HG03108 (cell line): ENCODE measurements at regions not wholly inside any gene's neighbourhood (a gene's known extent, or its start where the extent isn't known, plus 50 kb on each side); places are given as distances from the start of the nearest gene placed in this dataset.
"Not testable (repeated sequence)": the region's sequence is repeated elsewhere in the genome, so short reads cannot be mapped to it uniquely, and the experiment has no call there.

Experiments used
- ATAC-seq: cut with Tn5 transposase; IDR thresholded peaks from one replicate; pipeline ENCODE4 v1.9.1; 2021; ENCODE audit warnings: moderate library complexity; ENCODE audit not compliant: unreplicated experiment

DNA sequence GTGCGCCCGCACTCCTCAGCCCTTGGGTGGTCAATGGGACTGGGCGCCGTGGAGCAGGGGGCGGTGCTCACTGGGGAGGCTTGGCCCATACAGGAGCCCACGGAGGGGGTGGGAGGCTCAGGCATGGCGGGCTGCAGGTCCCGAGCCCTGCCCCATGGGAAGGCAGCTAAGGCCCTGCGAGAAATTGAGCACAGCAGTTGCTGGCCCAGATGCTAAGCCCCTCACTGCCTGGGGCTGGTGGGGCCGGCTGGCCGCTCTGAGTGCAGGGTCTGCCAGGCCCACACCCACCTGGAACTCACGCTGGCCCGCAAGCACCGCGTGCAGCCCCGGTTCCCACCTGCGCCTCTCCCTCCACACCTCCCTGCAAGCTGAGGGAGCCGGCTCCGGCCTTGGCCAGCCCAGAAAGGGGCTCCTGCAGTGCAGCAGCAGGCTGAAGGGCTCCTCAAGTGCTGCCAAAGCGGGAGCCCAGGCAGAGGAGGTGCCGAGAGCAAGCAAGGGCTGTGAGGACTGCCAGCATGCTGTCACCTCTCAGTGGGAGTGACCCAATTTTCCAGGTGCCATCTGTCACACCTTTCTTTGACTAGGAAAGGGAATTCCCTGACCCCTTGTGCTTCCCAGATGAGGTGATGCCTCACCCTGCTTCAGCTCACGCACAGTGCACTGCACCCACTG, 642.3 kb upstream of the SYNCRIP start:
- not testable (repeated sequence) for ATAC-seq

GRCh38 chr6:86283596-86283995, 640.9 kb upstream of the SYNCRIP start:
- ATAC-seq = not testable (repeated sequence)

DNA sequence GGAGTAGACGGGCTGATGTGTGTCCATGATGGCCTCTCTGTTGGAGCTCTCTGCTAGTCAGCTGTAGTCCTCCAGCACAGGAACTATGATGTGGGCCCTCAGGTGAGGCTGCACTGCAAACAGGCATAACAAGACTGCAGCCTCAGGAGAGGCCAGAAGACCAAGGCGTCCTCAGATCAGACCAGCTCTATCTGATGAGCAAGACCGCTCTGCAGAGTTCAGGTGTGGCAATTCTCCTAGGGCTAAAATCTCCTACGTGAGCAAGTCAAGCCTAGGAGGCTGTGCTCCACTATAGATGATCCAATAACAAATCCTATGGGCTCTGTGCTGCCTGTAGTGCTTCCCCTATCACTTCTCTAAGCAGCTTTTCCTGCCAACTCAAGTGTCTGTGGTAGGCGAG, 633.4 kb upstream of the SYNCRIP start:
- ATAC-seq = no peak

- ATAC-seq = no peak
These were observed 631.2 kb upstream of the SYNCRIP start for GRCh38 chr6:86273936-86274335.

DNA sequence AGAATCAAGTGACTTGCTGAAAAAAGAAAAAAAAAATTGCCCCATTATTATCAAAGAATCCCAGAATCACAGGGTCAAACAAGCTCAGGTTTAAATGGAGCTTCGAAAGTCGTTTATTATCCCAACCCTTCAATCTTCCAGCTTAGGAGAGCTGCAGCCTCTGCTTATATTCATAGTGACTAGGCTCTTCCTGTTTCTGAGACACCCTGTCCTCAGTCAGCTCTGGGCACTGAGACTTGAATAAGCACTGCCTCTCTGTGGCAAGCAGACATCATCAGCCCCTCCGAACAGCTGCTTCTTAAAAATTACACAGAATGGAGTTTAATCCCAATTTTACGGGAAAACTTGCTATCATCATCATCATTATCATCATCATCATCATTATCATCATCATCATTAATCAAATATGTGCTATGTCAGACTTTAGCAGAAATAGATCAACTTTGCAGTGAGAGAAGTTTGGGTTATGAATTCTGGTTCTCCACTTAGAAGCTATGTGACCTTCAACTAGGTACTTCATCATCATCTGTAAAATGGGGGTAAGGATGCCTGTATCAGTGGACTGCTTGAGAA, 614.0 kb upstream of the SYNCRIP start:
- no peak for ATAC-seq

- ATAC-seq = no peak
These were observed 613.3 kb upstream of the SYNCRIP start for GRCh38 chr6:86255973-86256372.

DNA sequence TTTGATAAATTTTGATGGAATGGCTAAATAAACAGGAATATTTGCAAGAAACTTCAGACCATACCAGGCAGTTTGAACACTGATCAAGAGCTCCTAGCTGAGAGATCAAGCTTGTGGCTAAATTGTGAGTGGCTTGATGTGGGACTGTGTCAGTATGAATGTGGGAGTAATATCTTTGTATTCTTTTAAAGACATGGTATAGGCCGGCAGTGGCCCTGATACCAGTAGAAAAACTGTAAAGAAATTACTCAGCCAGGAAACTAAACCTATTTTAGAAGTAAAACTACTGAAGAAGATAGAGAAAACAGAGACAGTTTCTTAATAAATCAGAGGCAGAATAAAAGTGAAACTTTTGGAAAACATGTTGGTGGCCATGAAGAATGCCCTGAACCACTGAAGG, 608.4 kb upstream of the SYNCRIP start:
- no peak for ATAC-seq

DNA sequence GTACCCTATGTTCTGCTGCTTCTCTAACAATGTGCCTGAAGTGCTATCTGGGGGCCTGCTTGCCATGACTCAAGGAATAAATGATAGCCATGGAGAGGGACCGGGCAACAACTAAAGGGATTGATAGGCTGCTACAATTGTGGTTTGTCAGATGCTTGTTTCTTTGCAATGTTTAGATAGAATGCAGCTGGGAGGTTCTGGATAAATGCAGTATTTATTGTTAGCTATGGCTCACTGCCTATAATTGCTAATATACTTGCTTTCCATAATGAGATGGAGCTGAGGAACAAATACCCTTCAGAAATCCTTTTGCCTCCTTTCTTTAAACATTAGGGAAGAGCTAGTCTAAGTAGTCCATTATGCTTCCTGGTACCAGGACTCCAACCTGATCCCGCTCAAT, 575.2 kb upstream of the SYNCRIP start:
- no peak for ATAC-seq

GRCh38 chr6:86215323-86215722, 572.6 kb upstream of the SYNCRIP start:
- ATAC-seq = no peak

DNA sequence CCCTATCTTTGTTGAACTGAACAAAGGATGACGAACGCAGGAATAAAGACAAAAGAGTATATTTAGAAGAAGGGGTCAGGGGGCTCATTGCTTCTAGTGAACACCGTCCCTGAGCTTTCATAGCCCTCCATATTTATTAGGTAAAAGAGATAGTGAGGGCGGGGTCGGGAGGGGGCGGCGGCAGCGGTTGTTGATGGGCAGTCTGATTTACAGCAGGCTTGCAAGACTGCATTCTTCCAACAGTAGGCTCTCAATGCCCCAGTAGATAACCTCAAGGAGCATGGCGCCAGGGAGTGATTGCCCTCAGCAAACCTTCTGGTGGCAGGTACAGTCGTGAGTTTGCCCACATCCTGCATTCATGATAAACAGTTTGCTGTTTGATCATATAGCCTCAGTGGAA, 563.3 kb upstream of the SYNCRIP start:
- ATAC-seq = no peak

- peak; percentile 43 for ATAC-seq
These were observed 560.4 kb upstream of the SYNCRIP start for GRCh38 chr6:86203044-86203443.

DNA sequence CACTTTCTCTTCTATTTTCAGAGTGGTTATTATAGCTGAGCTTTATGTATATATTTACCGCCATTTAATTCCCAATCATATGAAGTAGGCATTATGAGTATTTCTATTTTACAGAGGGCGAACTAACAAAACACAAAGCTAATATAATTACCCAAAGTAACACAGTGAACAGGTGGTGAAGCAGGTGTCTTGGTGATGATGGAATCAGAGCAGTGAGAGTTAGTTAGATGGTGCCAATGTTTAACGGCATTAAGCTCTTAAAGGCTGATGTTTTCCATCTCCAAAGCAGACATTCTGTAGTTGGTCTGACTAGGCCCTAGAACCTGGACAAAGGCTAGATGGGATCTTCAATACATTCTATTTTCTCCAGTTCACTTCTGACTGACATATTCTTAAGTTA, 551.1 kb upstream of the SYNCRIP start:
- no peak for ATAC-seq

DNA sequence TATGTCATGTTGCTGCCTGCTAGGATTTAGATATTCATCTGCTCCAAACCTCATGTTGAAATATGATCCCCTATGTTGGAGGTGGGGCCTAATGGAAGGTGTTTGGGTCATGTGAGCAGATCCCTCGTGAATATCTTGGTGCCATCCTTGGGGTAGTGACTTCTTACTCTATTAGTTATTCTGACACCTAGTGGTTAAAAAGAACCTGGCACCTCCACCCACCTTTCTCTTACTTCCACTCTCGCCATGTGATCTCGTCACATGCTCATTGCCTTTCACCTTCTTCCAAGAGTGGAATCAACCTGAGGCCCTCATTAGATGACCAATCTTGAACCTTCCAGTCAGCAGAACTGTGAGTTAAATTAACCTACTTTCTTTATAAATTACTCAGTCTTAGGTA, 549.4 kb upstream of the SYNCRIP start:
- ATAC-seq = peak; percentile 77

- ATAC-seq = not testable (repeated sequence)
These were observed 532.5 kb upstream of the SYNCRIP start for GRCh38 chr6:86175149-86175548.

GRCh38 chr6:86154852-86155251, 512.2 kb upstream of the SYNCRIP start:
- ATAC-seq = no peak

GRCh38 chr6:86153521-86153920, 510.8 kb upstream of the SYNCRIP start:
- ATAC-seq = no peak

GRCh38 chr6:86152546-86152945, 509.9 kb upstream of the SYNCRIP start:
- ATAC-seq = no peak

DNA sequence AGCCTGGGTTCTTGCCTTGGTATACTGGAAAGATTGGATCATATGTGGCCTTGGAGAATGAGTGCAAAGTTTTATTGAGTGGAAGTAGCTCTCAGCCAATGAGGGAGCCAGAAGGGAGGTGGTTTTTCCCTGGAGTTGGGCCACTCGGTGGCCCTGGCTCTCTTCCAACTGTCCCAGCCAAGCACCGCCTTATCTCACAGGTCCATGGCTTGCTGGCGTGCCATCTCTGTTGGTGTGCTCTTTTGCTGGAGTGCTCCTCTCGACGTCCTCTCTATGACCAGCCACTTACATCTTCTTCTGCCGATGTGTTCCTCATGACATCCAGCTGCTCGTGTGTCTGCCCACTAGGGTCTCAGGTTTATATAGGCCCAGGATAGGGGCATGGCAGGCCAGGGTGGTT, 505.9 kb upstream of the SYNCRIP start:
- ATAC-seq = no peak

DNA sequence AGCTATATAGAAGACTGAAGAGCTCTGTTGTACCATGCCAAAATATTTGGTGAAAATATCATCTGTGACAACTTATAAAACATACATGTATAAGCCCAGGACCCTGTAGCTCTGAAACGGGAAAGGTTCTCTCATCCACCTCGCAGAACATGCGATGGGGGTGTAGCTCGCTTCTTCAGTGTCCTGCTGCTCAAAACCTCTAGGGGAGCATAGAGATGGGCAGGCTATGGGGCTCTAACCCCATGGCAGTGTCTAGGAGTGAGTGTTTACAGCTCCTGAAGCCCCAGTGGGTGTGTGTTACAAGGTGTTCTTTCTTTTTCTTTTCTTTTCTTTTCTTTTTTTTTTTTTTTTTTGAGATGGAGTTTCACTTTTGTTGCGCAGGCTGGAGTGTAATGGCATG, 505.2 kb upstream of the SYNCRIP start:
- no peak for ATAC-seq

DNA sequence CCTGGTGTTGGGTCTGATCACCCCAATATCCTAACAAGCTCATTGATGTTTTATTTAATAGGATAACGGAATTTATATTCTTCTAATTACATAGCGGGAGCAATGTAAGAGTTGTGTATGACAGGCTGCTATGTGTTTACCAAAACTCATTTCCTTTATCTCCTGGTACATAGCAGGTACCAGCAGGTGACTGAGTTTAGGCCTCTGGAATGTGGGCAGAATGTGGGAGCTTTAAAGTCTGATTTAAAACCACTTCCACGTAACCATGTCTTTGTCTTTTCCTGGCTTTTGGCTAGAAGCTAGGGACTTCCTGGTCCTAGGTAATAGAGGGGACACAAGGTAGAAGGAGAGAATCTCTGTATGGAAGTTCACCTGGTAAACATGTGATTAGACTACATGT, 504.6 kb upstream of the SYNCRIP start:
- ATAC-seq = no peak

GRCh38 chr6:86146751-86147150, 504.1 kb upstream of the SYNCRIP start:
- ATAC-seq = not testable (repeated sequence)

- ATAC-seq = no peak
These were observed 499.6 kb upstream of the SYNCRIP start for GRCh38 chr6:86142326-86142725.
